ENCODE measurements at regions not wholly inside any gene's neighbourhood (a gene's known extent, or its start where the extent isn't known, plus 50 kb on each side); places are given as distances from the start of the nearest gene placed in this dataset.

- Mint-ChIP-seq H3K4me1 (peaks cover 12% of the 10 kb centered on the region), H3K4me3 (no peak overlapping the region), H3K9me3 (peaks cover 25% of the 10 kb centered on the region), H3K27me3 (ENCODE audit: low read depth) (peaks cover 2% of the 10 kb centered on the region), H3K36me3 (peaks cover 4% of the 10 kb centered on the region), H3K27ac (no peak overlapping the region)
- no peak for TF ChIP-seq CTCF (IDR thresholded peaks at IDR 0.05; ENCODE audit: unreplicated experiment)
- no peak for DNase-seq (ENCODE audit: low spot score in 2 of 2, unreplicated experiment in 2 of 2)
Measured at GRCh38 chr3:139197251-139197650, 146.6 kb upstream of the MRPS22 start.

- no peak for TF ChIP-seq CTCF (IDR thresholded peaks at IDR 0.05; ENCODE audit: unreplicated experiment)
- H3K36me3 Mint-ChIP-seq = peaks cover 4% of the 10 kb centered on the region
Measured at GRCh38 chr3:139198186-139198585, 145.6 kb upstream of the MRPS22 start.

GRCh38 chr3:139198929-139199328 lies 144.9 kb upstream of the MRPS22 start:
- Mint-ChIP-seq H3K27ac (no peak overlapping the region), H3K4me3 (no peak overlapping the region), H3K36me3 (peaks cover 4% of the 10 kb centered on the region), H3K9me3 (peaks cover 22% of the 10 kb centered on the region), H3K4me1 (peaks cover 12% of the 10 kb centered on the region), H3K27me3 (ENCODE audit: low read depth) (peaks cover under 1% of the 10 kb centered on the region)
- no peak for DNase-seq (ENCODE audit: low spot score in 2 of 2, unreplicated experiment in 2 of 2)
- TF ChIP-seq CTCF (IDR thresholded peaks at IDR 0.05; ENCODE audit: unreplicated experiment) = no peak

More at GRCh38 chr3:139198186-139198585, 145.6 kb upstream of the MRPS22 start:
- no peak for DNase-seq (ENCODE audit: low spot score in 2 of 2, unreplicated experiment in 2 of 2)
- Mint-ChIP-seq H3K27ac (no peak overlapping the region), H3K4me1 (peaks cover 12% of the 10 kb centered on the region), H3K9me3 (peaks cover 24% of the 10 kb centered on the region), H3K27me3 (ENCODE audit: low read depth) (peaks cover 2% of the 10 kb centered on the region), H3K4me3 (no peak overlapping the region)

- DNase-seq (ENCODE audit: low spot score in 2 of 2, unreplicated experiment in 2 of 2) = no peak
- Mint-ChIP-seq H3K36me3 (peaks cover 4% of the 10 kb centered on the region), H3K9me3 (peaks cover 22% of the 10 kb centered on the region), H3K27ac (no peak overlapping the region), H3K4me3 (no peak overlapping the region), H3K4me1 (peaks cover 12% of the 10 kb centered on the region), H3K27me3 (ENCODE audit: low read depth) (no peaks in the 10 kb centered on the region)
- TF ChIP-seq CTCF (IDR thresholded peaks at IDR 0.05; ENCODE audit: unreplicated experiment) = no peak
Measured at GRCh38 chr3:139199421-139200010, 144.3 kb upstream of the MRPS22 start.

- DNase-seq (ENCODE audit: low spot score in 2 of 2, unreplicated experiment in 2 of 2) = no peak
- Mint-ChIP-seq H3K27me3 (ENCODE audit: low read depth) (peaks cover 12% of the 10 kb centered on the region), H3K4me1 (peaks cover 12% of the 10 kb centered on the region), H3K27ac (no peak overlapping the region), H3K36me3 (peaks cover 2% of the 10 kb centered on the region), H3K4me3 (no peak overlapping the region), H3K9me3 (peaks cover 9% of the 10 kb centered on the region)
- no peak for TF ChIP-seq CTCF (IDR thresholded peaks at IDR 0.05; ENCODE audit: unreplicated experiment)
Measured at GRCh38 chr3:139201446-139202225, 142.2 kb upstream of the MRPS22 start.

Data from mesothelial cell of epicardium (in vitro differentiated cells).